ENCODE measurements at regions not wholly inside any gene's neighbourhood (a gene's known extent, or its start where the extent isn't known, plus 50 kb on each side); places are given as distances from the start of the nearest gene placed in this dataset.
A peak's percentile ranks its signal among the peaks of the same experiment; 100 is the strongest.
"Not testable (repeated sequence)": the region's sequence is repeated elsewhere in the genome, so short reads cannot be mapped to it uniquely, and the experiment has no call there.

- ATAC-seq (no peak), DNase-seq (no peak)
- Mint-ChIP-seq H3K27ac (no peak overlapping the region), H3K27me3 (no peaks in the 10 kb centered on the region), H3K9me3 (no peaks in the 10 kb centered on the region), H3K4me3 (no peak overlapping the region), H3K4me1 (no peaks in the 10 kb centered on the region)
Measured at GRCh38 chr3:8286749-8287148, 214.9 kb upstream of the LMCD1 start.

DNA sequence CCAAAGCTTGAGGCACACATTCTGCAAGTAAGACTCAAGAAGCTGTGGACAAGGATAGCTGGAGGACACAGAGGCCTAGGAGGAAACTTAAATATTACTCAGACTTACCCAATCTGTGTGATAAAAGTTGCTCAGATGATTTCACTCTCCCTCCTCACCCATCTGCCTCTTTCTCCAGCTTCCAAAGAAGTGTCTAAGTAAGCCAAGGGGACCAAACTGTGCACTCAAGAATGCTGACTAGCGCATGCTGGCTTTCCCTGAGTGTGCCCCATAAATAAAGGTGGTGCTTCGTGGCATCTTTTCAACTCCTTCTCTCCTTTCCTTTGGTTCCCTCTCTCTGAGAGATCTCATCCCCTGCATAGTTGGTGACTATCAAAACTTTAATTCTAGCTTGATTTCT is 211.0 kb upstream of the LMCD1 start:
- H3K27me3 Mint-ChIP-seq = no peaks in the 10 kb centered on the region
- no peaks in the 10 kb centered on the region for H3K4me1 Mint-ChIP-seq
- no peak for ATAC-seq
- peak overlapping the region in 1 of 2 donors; percentile 39 for H3K27ac Mint-ChIP-seq
- no peak for DNase-seq
- no peaks in the 10 kb centered on the region for H3K9me3 Mint-ChIP-seq
- H3K4me3 Mint-ChIP-seq = no peak overlapping the region

- Mint-ChIP-seq H3K27me3 (no peaks in the 10 kb centered on the region), H3K4me3 (no peak overlapping the region), H3K9me3 (no peaks in the 10 kb centered on the region), H3K4me1 (peaks cover under 1% of the 10 kb centered on the region), H3K27ac (no peak overlapping the region)
- ATAC-seq = no peak
- no peak for DNase-seq
Measured at GRCh38 chr3:8296461-8296860, 205.2 kb upstream of the LMCD1 start.

GRCh38 chr3:8298021-8298954 is 203.3 kb upstream of the LMCD1 start:
- H3K27me3 Mint-ChIP-seq = no peaks in the 10 kb centered on the region
- H3K4me1 Mint-ChIP-seq = peaks cover 5% of the 10 kb centered on the region
- no peak for ATAC-seq
- no peak for DNase-seq
- no peak overlapping the region for H3K4me3 Mint-ChIP-seq
- H3K9me3 Mint-ChIP-seq = no peaks in the 10 kb centered on the region
- H3K27ac Mint-ChIP-seq = no peak overlapping the region

- H3K9me3 Mint-ChIP-seq = no peaks in the 10 kb centered on the region
- H3K27ac Mint-ChIP-seq = no peak overlapping the region
- H3K4me3 Mint-ChIP-seq = no peak overlapping the region
- no peaks in the 10 kb centered on the region for H3K27me3 Mint-ChIP-seq
- H3K4me1 Mint-ChIP-seq = peaks cover 5% of the 10 kb centered on the region
- DNase-seq (peak in 1 of 2 donors; percentile 2), ATAC-seq (no peak)
Measured at GRCh38 chr3:8301977-8302735, 199.5 kb upstream of the LMCD1 start.

GRCh38 chr3:8303466-8303865 is 198.2 kb upstream of the LMCD1 start:
- Mint-ChIP-seq H3K9me3 (peaks cover 0 to 3% of the 10 kb centered on the region in 2 donors), H3K4me3 (no peak overlapping the region), H3K27ac (no peak overlapping the region), H3K27me3 (no peaks in the 10 kb centered on the region), H3K4me1 (peaks cover 5% of the 10 kb centered on the region)
- ATAC-seq = no peak
- DNase-seq = no peak

DNA sequence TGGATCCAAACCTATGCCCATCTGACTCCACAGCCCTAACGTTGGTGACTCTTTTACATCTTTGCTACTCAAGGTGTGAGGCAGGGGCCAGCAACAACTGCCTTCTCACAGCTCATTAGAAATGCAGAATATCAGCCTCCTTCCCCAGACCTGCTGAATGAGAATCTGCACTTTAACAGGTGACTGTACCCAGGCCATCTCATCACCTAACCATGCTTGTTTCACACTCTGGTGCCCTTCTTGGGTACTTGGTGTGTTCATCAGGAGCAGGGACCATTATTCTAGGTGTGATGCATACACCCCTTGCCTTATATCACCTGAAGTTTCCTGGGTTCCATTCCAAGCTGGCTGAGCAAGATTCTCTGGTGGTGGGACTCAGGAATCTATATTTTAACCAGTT is 196.3 kb upstream of the LMCD1 start:
- peaks cover 0 to 3% of the 10 kb centered on the region in 2 donors for H3K9me3 Mint-ChIP-seq
- H3K27me3 Mint-ChIP-seq = no peaks in the 10 kb centered on the region
- no peak overlapping the region for H3K4me3 Mint-ChIP-seq
- peaks cover 5% of the 10 kb centered on the region for H3K4me1 Mint-ChIP-seq
- ATAC-seq (no peak), DNase-seq (no peak)
- H3K27ac Mint-ChIP-seq = no peak overlapping the region

GRCh38 chr3:8307545-8308110 is 194.0 kb upstream of the LMCD1 start:
- DNase-seq (no peak), ATAC-seq (no peak)
- Mint-ChIP-seq H3K4me3 (no peak overlapping the region), H3K27ac (no peak overlapping the region), H3K27me3 (no peaks in the 10 kb centered on the region), H3K4me1 (no peaks in the 10 kb centered on the region), H3K9me3 (peaks cover 0 to 3% of the 10 kb centered on the region in 2 donors)

- Mint-ChIP-seq H3K27me3 (no peaks in the 10 kb centered on the region), H3K4me1 (no peaks in the 10 kb centered on the region), H3K27ac (no peak overlapping the region), H3K4me3 (no peak overlapping the region), H3K9me3 (peaks cover 0 to 3% of the 10 kb centered on the region in 2 donors)
- no peak for DNase-seq
- ATAC-seq = no peak
Measured at GRCh38 chr3:8311321-8311720, 190.3 kb upstream of the LMCD1 start.

DNA sequence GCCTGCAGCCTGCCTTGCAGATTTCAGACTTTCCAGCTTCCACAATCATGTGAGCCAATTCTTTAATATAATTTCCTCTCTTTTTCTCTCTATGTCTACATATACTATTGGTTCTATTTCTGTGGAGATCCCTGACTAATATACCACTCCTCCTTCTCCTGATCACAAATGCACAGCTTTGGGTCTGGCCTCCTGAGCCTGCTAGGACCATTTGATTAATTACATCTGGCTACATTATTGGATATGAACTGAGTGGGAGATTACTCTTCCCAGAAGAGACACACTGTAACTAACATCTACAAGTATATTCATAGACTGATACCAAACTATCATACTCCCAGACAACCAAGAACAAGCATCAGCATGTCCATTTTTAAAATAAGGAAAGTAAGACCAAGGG is 188.9 kb upstream of the LMCD1 start:
- Mint-ChIP-seq H3K27me3 (no peaks in the 10 kb centered on the region), H3K27ac (no peak overlapping the region), H3K9me3 (peaks cover 0 to 3% of the 10 kb centered on the region in 2 donors), H3K4me3 (no peak overlapping the region), H3K4me1 (no peaks in the 10 kb centered on the region)
- ATAC-seq = no peak
- no peak for DNase-seq

DNA sequence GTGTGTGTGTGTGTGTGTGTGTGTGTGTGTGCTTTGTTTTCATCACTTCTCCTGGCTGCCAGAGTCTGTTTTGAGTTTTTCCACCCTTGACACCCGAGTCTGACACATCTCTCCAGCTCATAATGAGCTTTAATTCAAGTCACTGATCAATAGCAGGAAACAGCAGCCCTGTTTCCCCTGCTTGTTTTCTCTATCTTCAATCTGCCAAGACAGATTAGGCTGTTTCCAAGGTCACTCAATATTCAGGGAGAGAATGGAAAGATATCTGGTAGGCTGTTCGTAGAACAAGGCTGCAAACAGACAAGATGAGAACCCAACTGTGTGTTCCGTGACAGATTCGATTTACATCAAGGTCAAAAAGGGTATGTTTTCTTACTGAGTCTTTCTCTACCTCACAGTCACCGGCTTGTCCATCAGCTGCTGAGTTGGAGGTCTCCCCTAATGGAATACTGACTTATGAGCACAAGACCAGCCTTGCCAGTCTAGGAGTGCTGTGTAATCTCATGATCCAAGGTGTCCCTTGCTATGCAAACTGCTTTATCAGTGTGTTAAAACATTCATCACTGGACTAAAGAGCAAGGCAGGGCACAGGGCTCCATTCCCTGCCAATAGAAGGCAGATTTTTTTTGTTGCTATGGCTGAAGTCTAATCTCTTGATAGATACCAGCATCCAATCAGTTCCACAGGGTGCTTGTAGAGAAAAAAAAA is 187.9 kb upstream of the LMCD1 start:
- Mint-ChIP-seq H3K4me3 (no peak overlapping the region), H3K27ac (no peak overlapping the region), H3K4me1 (no peaks in the 10 kb centered on the region), H3K27me3 (no peaks in the 10 kb centered on the region), H3K9me3 (no peaks in the 10 kb centered on the region)
- DNase-seq (no peak), ATAC-seq (no peak)

- not testable (repeated sequence) for H3K4me1 Mint-ChIP-seq, H3K9me3 Mint-ChIP-seq, H3K27me3 Mint-ChIP-seq, DNase-seq, ATAC-seq, H3K27ac Mint-ChIP-seq, H3K4me3 Mint-ChIP-seq
Measured at GRCh38 chr3:8315526-8315925, 186.1 kb upstream of the LMCD1 start.

DNA sequence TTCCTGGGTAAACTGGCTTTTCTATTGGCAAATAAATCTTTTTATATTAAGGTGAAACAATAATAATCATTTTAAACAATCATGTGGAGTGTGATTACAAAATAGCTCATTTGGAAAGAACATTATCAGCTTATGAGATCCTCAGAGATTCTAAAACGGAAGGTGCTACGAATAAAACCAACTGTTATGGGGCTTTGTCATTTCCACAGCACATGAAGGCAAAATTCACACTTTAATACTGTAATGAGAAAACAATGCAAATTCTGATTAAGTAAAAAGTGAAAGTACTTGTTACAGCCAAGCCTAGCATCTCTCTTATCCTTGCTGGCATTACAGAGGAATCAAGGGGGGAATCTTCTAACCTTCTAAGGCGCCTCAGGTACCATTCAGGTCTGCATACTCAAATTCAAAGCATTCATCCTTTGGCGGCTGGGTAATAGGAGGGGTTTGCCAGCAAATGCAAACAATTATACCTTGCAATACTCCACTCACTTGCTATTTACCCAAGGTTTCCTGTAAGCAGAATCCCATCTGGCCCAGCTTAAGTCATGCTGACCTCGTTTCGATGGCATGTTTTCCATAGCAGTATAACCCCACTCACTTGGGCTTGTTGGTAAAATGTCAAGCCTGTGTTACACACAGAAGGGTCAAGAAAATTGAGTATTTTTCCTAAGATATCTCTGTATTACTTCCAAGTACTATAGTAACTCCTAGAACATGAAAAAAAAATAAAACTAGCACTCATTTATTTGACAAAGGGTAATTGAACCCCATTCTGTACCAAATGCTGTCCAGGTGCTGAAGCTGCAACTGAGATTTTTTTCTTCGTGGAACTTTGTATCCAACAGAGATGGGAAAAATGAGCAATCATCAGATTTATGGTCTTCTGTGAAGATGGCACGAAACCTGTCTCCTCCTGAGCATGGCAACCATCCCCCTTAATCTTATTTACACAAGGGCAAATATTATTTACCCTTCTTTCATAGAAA is 183.7 kb upstream of the LMCD1 start:
- Mint-ChIP-seq H3K27ac (no peak overlapping the region), H3K4me3 (no peak overlapping the region), H3K4me1 (no peaks in the 10 kb centered on the region), H3K9me3 (no peaks in the 10 kb centered on the region), H3K27me3 (no peaks in the 10 kb centered on the region)
- ATAC-seq (no peak), DNase-seq (no peak)

- no peaks in the 10 kb centered on the region for H3K27me3 Mint-ChIP-seq
- H3K27ac Mint-ChIP-seq = no peak overlapping the region
- H3K4me1 Mint-ChIP-seq = peaks cover 5% of the 10 kb centered on the region
- ATAC-seq (peak; percentile 69), DNase-seq (no peak)
- H3K9me3 Mint-ChIP-seq = no peaks in the 10 kb centered on the region
- no peak overlapping the region for H3K4me3 Mint-ChIP-seq
Measured at GRCh38 chr3:8319935-8320634, 181.5 kb upstream of the LMCD1 start.
